ENCODE measurements at regions not wholly inside any gene's neighbourhood (a gene's known extent, or its start where the extent isn't known, plus 50 kb on each side); places are given as distances from the start of the nearest gene placed in this dataset.
"Not testable (repeated sequence)": the region's sequence is repeated elsewhere in the genome, so short reads cannot be mapped to it uniquely, and the experiment has no call there.

DNA sequence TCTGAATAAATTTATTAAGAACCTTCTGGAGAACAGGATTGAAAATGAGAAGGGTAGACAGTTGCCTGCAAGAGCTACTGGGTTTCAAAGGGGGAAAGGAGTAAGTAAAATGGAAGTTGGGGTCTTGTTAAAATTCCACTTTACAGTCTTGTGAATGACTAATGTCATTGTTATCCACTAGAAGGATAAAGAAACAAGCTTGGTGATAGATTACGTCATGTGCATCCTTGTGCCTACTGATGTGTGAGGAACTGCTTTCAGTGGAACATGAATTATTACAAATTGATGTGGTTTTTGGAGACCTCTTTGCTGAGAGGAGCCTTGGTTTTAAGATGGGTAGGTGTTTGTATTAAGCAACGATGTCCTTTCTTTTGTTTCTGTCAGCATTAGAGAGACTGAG, 272.5 kb upstream of the PRICKLE1 start (continued):
- TF ChIP-seq, protein P1, sequence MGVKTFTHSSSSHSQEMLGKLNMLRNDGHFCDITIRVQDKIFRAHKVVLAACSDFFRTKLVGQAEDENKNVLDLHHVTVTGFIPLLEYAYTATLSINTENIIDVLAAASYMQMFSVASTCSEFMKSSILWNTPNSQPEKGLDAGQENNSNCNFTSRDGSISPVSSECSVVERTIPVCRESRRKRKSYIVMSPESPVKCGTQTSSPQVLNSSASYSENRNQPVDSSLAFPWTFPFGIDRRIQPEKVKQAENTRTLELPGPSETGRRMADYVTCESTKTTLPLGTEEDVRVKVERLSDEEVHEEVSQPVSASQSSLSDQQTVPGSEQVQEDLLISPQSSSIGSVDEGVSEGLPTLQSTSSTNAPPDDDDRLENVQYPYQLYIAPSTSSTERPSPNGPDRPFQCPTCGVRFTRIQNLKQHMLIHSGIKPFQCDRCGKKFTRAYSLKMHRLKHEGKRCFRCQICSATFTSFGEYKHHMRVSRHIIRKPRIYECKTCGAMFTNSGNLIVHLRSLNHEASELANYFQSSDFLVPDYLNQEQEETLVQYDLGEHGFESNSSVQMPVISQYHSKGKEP (tag by site-specific recombination; IDR thresholded peaks at IDR 0.05): no peak
- TF ChIP-seq ZNF664 (tag by site-specific recombination; IDR thresholded peaks at IDR 0.05) (no peak), ZNF324 (tag by site-specific recombination; IDR thresholded peaks at IDR 0.05) (no peak), ZNF701 (tag by site-specific recombination; IDR thresholded peaks at IDR 0.05) (no peak), ZNF132 (tag by site-specific recombination; IDR thresholded peaks at IDR 0.05; ENCODE audit: borderline replicate concordance) (no peak)
- TF ChIP-seq, protein P2, sequence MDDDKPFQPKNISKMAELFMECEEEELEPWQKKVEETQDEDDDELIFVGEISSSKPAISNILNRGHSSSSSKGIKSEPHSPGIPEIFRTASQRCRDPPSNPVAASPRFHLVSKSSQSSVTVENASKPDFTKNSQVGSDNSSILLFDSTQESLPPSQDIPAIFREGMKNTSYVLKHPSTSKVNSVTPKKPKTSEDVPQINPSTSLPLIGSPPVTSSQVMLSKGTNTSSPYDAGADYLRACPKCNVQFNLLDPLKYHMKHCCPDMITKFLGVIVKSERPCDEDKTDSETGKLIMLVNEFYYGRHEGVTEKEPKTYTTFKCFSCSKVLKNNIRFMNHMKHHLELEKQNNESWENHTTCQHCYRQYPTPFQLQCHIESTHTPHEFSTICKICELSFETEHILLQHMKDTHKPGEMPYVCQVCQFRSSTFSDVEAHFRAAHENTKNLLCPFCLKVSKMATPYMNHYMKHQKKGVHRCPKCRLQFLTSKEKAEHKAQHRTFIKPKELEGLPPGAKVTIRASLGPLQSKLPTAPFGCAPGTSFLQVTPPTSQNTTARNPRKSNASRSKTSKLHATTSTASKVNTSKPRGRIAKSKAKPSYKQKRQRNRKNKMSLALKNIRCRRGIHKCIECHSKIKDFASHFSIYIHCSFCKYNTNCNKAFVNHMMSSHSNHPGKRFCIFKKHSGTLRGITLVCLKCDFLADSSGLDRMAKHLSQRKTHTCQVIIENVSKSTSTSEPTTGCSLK (tag by site-specific recombination; IDR thresholded peaks at IDR 0.05): no peak

DNA sequence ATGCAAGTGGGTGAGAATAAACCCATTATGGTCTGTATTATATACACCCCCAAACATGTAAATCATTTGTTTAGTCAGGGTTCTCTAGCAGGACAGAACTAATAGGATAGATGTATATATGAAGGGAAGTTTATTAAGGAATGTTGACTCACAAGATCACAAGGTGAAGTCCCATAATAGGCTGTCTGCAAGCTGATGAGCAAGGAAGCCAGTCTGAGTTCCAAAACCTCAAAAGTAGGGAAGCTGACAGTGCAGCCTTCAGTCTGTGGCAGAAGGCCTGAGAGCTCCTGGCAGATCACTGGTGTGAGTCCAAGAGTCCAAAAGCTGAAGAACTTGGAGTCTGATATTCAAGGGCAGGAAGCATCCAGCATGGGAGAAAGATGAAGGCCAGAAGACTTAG, 270.8 kb upstream of the PRICKLE1 start:
- H3K36me3 ChIP-seq (ENCODE audit: control insufficient read depth in 2 of 2, insufficient read depth in 1 of 2, low read length in 2 of 2); CTCF ChIA-PET; H3K9me3 ChIP-seq (ENCODE audit: control insufficient read depth, insufficient read depth, low read depth, low read length); H3K27ac ChIP-seq (ENCODE audit: extremely low read depth, low read depth, low read length); H3K4me3 ChIP-seq (ENCODE audit: low read depth, low read length); POLR2A ChIA-PET; H3K4me1 ChIP-seq (ENCODE audit: control insufficient read depth, insufficient read depth, low read length): not testable (repeated sequence)

DNA sequence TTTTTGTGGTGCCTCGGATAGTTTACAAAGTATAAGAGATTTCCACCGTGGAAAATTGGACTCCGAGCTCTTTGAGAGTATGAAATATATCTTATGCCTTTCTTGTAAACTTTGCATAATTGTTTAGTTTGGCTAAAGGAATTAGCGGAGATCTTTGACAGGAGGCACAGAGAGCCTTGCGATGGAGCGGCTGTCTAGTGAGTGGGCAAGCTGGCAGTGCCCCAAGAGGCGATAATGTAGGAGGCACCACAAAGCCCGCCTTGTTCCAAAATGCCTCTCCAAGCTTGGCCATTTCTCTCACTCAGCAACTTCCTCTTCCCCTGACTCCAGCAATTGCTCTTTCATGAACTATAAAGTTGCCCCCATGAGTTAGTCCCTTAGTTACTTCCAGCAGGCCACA, 270.1 kb upstream of the PRICKLE1 start:
- H3K4me3 ChIP-seq (ENCODE audit: low read depth, low read length): no peak overlapping the region
- H3K4me1 ChIP-seq (ENCODE audit: control insufficient read depth, insufficient read depth, low read length): peaks cover 2% of the 10 kb centered on the region; the same call in 1 of the 2 replicates
- POLR2A ChIA-PET: no interaction called here
- H3K36me3 ChIP-seq (ENCODE audit: control insufficient read depth in 2 of 2, insufficient read depth in 1 of 2, low read length in 2 of 2): no peaks in the 10 kb centered on the region
- H3K9me3 ChIP-seq (ENCODE audit: control insufficient read depth, insufficient read depth, low read depth, low read length): no peaks in the 10 kb centered on the region
- CTCF ChIA-PET: no interaction called here
- H3K27ac ChIP-seq (ENCODE audit: extremely low read depth, low read depth, low read length): no peak overlapping the region
- TF ChIP-seq ZNF311 (tag by site-specific recombination; IDR thresholded peaks at IDR 0.05; ENCODE audit: borderline replicate concordance): no peak
- no peak for TF ChIP-seq ZNF544 (tag by site-specific recombination; IDR thresholded peaks at IDR 0.05)
- no peak for TF ChIP-seq ZNF423 (tag by site-specific recombination; IDR thresholded peaks at IDR 0.05)
- TF ChIP-seq, protein P3, sequence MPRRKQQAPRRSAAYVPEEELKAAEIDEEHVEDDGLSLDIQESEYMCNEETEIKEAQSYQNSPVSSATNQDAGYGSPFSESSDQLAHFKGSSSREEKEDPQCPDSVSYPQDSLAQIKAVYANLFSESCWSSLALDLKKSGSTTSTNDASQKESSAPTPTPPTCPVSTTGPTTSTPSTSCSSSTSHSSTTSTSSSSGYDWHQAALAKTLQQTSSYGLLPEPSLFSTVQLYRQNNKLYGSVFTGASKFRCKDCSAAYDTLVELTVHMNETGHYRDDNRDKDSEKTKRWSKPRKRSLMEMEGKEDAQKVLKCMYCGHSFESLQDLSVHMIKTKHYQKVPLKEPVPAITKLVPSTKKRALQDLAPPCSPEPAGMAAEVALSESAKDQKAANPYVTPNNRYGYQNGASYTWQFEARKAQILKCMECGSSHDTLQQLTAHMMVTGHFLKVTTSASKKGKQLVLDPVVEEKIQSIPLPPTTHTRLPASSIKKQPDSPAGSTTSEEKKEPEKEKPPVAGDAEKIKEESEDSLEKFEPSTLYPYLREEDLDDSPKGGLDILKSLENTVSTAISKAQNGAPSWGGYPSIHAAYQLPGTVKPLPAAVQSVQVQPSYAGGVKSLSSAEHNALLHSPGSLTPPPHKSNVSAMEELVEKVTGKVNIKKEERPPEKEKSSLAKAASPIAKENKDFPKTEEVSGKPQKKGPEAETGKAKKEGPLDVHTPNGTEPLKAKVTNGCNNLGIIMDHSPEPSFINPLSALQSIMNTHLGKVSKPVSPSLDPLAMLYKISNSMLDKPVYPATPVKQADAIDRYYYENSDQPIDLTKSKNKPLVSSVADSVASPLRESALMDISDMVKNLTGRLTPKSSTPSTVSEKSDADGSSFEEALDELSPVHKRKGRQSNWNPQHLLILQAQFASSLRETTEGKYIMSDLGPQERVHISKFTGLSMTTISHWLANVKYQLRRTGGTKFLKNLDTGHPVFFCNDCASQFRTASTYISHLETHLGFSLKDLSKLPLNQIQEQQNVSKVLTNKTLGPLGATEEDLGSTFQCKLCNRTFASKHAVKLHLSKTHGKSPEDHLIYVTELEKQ (tag by site-specific recombination; IDR thresholded peaks at IDR 0.05; ENCODE audit: borderline replicate concordance): no peak
- TF ChIP-seq GLIS2 (tag by site-specific recombination; IDR thresholded peaks at IDR 0.05): no peak
- TF ChIP-seq, protein P4, sequence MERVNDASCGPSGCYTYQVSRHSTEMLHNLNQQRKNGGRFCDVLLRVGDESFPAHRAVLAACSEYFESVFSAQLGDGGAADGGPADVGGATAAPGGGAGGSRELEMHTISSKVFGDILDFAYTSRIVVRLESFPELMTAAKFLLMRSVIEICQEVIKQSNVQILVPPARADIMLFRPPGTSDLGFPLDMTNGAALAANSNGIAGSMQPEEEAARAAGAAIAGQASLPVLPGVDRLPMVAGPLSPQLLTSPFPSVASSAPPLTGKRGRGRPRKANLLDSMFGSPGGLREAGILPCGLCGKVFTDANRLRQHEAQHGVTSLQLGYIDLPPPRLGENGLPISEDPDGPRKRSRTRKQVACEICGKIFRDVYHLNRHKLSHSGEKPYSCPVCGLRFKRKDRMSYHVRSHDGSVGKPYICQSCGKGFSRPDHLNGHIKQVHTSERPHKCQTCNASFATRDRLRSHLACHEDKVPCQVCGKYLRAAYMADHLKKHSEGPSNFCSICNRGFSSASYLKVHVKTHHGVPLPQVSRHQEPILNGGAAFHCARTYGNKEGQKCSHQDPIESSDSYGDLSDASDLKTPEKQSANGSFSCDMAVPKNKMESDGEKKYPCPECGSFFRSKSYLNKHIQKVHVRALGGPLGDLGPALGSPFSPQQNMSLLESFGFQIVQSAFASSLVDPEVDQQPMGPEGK (tag by site-specific recombination; IDR thresholded peaks at IDR 0.05): no peak
- TF ChIP-seq, protein P5, sequence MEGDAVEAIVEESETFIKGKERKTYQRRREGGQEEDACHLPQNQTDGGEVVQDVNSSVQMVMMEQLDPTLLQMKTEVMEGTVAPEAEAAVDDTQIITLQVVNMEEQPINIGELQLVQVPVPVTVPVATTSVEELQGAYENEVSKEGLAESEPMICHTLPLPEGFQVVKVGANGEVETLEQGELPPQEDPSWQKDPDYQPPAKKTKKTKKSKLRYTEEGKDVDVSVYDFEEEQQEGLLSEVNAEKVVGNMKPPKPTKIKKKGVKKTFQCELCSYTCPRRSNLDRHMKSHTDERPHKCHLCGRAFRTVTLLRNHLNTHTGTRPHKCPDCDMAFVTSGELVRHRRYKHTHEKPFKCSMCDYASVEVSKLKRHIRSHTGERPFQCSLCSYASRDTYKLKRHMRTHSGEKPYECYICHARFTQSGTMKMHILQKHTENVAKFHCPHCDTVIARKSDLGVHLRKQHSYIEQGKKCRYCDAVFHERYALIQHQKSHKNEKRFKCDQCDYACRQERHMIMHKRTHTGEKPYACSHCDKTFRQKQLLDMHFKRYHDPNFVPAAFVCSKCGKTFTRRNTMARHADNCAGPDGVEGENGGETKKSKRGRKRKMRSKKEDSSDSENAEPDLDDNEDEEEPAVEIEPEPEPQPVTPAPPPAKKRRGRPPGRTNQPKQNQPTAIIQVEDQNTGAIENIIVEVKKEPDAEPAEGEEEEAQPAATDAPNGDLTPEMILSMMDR (tag by site-specific recombination; IDR thresholded peaks at IDR 0.05): no peak
- no peak for TF ChIP-seq ZNF223 (tag by site-specific recombination; IDR thresholded peaks at IDR 0.05)
- no peak for TF ChIP-seq ZBTB8A (tag by site-specific recombination; IDR thresholded peaks at IDR 0.05)
- TF ChIP-seq GLI2 (tag by site-specific recombination; IDR thresholded peaks at IDR 0.05; ENCODE audit: borderline replicate concordance, low read depth): no peak
- TF ChIP-seq ZNF416 (tag by site-specific recombination; IDR thresholded peaks at IDR 0.05): no peak
- TF ChIP-seq ZNF830 (tag by site-specific recombination; IDR thresholded peaks at IDR 0.05; ENCODE audit: low read depth): no peak
- TF ChIP-seq, protein P6, sequence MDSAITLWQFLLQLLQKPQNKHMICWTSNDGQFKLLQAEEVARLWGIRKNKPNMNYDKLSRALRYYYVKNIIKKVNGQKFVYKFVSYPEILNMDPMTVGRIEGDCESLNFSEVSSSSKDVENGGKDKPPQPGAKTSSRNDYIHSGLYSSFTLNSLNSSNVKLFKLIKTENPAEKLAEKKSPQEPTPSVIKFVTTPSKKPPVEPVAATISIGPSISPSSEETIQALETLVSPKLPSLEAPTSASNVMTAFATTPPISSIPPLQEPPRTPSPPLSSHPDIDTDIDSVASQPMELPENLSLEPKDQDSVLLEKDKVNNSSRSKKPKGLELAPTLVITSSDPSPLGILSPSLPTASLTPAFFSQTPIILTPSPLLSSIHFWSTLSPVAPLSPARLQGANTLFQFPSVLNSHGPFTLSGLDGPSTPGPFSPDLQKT (IDR thresholded peaks at IDR 0.05; ENCODE audit: borderline replicate concordance, low read depth, low read length): no peak
- no peak for TF ChIP-seq ZNF138 (tag by site-specific recombination; IDR thresholded peaks at IDR 0.05; ENCODE audit: borderline replicate concordance)
- no peak for TF ChIP-seq OVOL3 (tag by site-specific recombination; IDR thresholded peaks at IDR 0.05)
- TF ChIP-seq ZSCAN16 (tag by site-specific recombination; IDR thresholded peaks at IDR 0.05): no peak
